Peyer's patch (tissue), 4 donors: ENCODE measurements at regions not wholly inside any gene's neighbourhood (a gene's known extent, or its start where the extent isn't known, plus 50 kb on each side); places are given as distances from the start of the nearest gene placed in this dataset.

Source experiments
- DNase-seq, 3 donors: peaks; one replicate each; pipeline ENCODE4 v3.0.0-alpha.2; 2017 to 2019
- H3K27ac ChIP-seq, 4 donors: fragments of 200-600 bp; sonication (generic); one replicate each; pipeline ENCODE4 v1.5.1; 2016 to 2019
- H3K27me3 ChIP-seq, 2 donors: fragments of 200-600 bp; sonication (generic); one replicate each; pipeline ENCODE4 v1.5.1; 2019
- H3K36me3 ChIP-seq, 3 donors: fragments of 200-600 bp; sonication (generic); one replicate each; pipeline ENCODE4 v1.5.1; 2016 to 2019
- H3K4me1 ChIP-seq, 4 donors: fragments of 200-600 bp; sonication (generic); one replicate each; pipeline ENCODE4 v1.5.1; 2016 to 2019
- H3K4me3 ChIP-seq, 4 donors: fragments of 200-600 bp; sonication (generic); 1 replicate in 3 of 4; 2 replicates in 1 of 4; pipeline ENCODE4 v1.5.1; 2016 to 2019; ENCODE audit warnings: mild to moderate bottlenecking in 1 of 4
- H3K9me3 ChIP-seq, 4 donors: fragments of 200-600 bp; sonication (generic); one replicate each; pipeline ENCODE4 v1.5.1; 2016 to 2019; ENCODE audit warnings: mild to moderate bottlenecking in 1 of 4
- POLR2A ChIP-seq, 2 donors: fragments of 450-650 bp; IDR thresholded peaks; one replicate each; pipeline ENCODE4 v1.5.1; 2017; ENCODE audit warnings: antibody characterized with exemption in 2 of 2, mild to moderate bottlenecking in 2 of 2, moderate library complexity in 2 of 2
- TF ChIP-seq, protein P1 (sequence below), 6 experiments: fragments of 450-650 bp in 4 of 6; fragments of 200-600 bp in 2 of 6; sonication (generic) in 1 of 6; IDR thresholded peaks; one replicate each; pipeline ENCODE4 v1.5.1; 2017 to 2019; ENCODE audit warnings: antibody characterized with exemption in 6 of 6, mild to moderate bottlenecking in 3 of 6, moderate library complexity in 1 of 6

- DNase-seq: no peak
- Histone ChIP-seq H3K4me1 (no peaks in the 10 kb centered on the region), H3K36me3 (no peaks in the 10 kb centered on the region), H3K9me3 (no peaks in the 10 kb centered on the region), H3K4me3 (no peak overlapping the region), H3K27ac (no peak overlapping the region), H3K27me3 (no peaks in the 10 kb centered on the region)
- TF ChIP-seq, protein P1, sequence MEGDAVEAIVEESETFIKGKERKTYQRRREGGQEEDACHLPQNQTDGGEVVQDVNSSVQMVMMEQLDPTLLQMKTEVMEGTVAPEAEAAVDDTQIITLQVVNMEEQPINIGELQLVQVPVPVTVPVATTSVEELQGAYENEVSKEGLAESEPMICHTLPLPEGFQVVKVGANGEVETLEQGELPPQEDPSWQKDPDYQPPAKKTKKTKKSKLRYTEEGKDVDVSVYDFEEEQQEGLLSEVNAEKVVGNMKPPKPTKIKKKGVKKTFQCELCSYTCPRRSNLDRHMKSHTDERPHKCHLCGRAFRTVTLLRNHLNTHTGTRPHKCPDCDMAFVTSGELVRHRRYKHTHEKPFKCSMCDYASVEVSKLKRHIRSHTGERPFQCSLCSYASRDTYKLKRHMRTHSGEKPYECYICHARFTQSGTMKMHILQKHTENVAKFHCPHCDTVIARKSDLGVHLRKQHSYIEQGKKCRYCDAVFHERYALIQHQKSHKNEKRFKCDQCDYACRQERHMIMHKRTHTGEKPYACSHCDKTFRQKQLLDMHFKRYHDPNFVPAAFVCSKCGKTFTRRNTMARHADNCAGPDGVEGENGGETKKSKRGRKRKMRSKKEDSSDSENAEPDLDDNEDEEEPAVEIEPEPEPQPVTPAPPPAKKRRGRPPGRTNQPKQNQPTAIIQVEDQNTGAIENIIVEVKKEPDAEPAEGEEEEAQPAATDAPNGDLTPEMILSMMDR (IDR thresholded peaks at IDR 0.05): no peak
- no peak for TF ChIP-seq POLR2A (IDR thresholded peaks at IDR 0.05)
Measured at GRCh38 chr2:216936954-216937357, 77.1 kb upstream of the TNP1 start.

GRCh38 chr2:216934623-216935022, 74.8 kb upstream of the TNP1 start:
- Histone ChIP-seq H3K27me3 (no peaks in the 10 kb centered on the region), H3K27ac (no peak overlapping the region), H3K36me3 (no peaks in the 10 kb centered on the region), H3K4me1 (no peaks in the 10 kb centered on the region), H3K4me3 (no peak overlapping the region), H3K9me3 (no peaks in the 10 kb centered on the region)
- DNase-seq: no peak
- TF ChIP-seq, protein P1 (IDR thresholded peaks at IDR 0.05): no peak
- TF ChIP-seq POLR2A (IDR thresholded peaks at IDR 0.05): no peak

DNA sequence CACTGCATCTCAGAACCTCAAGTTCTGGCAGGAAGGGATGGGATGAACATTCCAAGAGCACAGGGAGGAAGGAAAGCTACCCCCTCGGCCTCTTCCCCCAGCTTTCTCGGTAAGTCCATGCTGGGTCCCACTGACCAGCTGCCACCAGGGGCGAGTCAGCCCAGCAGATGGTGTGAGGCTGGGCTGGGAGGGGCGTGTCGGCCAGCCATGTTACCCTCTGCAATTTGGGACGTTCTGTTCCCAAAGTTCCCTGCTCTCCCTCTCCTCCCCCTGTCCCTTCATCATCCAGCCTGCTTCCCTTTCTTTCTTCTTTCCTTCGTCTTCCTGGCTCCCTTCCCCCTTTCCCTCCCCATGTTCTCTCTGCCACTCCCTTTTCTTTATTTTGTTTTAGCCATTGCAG, 74.3 kb upstream of the TNP1 start:
- no peaks in the 10 kb centered on the region for H3K4me1 ChIP-seq
- H3K9me3 ChIP-seq: no peaks in the 10 kb centered on the region
- no peak overlapping the region for H3K27ac ChIP-seq
- no peaks in the 10 kb centered on the region for H3K36me3 ChIP-seq
- H3K4me3 ChIP-seq: no peak overlapping the region
- TF ChIP-seq, protein P1 (IDR thresholded peaks at IDR 0.05): no peak
- TF ChIP-seq POLR2A (IDR thresholded peaks at IDR 0.05): no peak
- no peaks in the 10 kb centered on the region for H3K27me3 ChIP-seq
- DNase-seq: no peak

DNA sequence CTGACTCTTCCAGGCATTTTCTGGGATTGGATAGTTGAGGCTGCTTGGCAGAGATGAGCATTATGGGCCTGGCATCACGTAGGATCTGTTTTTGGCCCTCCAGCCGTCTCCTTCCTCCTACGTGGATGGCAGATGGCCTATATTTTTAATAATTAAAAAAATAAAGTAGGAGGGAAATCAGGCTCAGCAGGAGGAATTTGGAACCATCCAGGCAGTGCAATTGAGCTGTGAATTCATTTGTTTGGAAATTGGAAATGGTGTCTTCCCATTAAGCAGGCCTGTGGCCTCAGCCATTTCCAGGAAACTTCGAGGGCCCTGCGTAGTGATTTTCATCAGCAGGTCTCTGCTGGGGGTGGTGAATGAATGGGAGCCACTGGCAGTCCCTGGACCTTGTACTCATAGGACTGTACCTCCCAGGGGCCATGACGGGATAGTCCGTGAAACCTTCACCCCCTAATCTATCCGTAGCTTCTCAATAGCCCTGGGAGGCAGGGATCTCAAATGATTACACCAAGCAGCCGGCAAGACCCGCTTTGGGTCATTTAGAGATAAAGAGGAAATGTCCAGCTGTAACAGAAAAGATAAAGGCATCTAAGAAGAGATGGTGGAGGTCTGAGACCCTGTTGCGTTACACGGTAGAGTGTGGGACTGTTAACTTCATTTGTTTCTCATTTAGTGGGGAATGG, 73.1 kb upstream of the TNP1 start:
- Histone ChIP-seq H3K9me3 (no peaks in the 10 kb centered on the region), H3K27ac (no peak overlapping the region), H3K27me3 (no peaks in the 10 kb centered on the region), H3K36me3 (no peaks in the 10 kb centered on the region), H3K4me1 (no peaks in the 10 kb centered on the region), H3K4me3 (no peak overlapping the region)
- TF ChIP-seq, protein P1 (IDR thresholded peaks at IDR 0.05): no peak
- TF ChIP-seq POLR2A (IDR thresholded peaks at IDR 0.05): no peak
- no peak for DNase-seq

- Histone ChIP-seq H3K36me3 (no peaks in the 10 kb centered on the region), H3K4me3 (no peak overlapping the region), H3K4me1 (no peaks in the 10 kb centered on the region), H3K27ac (no peak overlapping the region), H3K9me3 (no peaks in the 10 kb centered on the region), H3K27me3 (no peaks in the 10 kb centered on the region)
- DNase-seq: no peak
- TF ChIP-seq POLR2A (IDR thresholded peaks at IDR 0.05): no peak
- TF ChIP-seq, protein P1 (IDR thresholded peaks at IDR 0.05): no peak
Measured at GRCh38 chr2:216932113-216932862, 72.4 kb upstream of the TNP1 start.
